ENCODE measurements at regions not wholly inside any gene's neighbourhood (a gene's known extent, or its start where the extent isn't known, plus 50 kb on each side); places are given as distances from the start of the nearest gene placed in this dataset.

DNA sequence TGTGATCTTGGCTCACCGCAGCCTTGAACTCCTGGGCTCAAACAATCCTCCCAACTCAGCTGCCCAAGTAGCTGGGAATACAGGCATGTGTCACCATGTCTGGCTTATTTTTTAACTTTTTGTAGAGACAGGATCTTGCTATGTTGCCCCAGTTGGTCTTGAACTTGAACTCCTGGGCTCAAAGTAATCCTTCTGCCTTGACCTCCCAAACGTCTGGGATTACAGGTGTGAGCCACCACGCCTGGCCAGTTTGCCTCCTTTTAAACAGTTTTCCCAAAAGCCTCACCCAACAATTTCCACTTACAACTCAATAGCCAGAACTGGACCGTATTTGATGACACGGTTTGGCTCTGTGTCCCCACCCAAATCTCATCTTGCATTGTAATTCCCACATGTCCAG lies 85.4 kb upstream of the FOXN2 start:
- Histone ChIP-seq H3K27ac (replicated peaks) (peak overlapping the region; percentile 77), H3K4me3 (replicated peaks; ENCODE audit: insufficient read depth, low read length) (no peak overlapping the region)
- no peak for DNase-seq (ENCODE audit: low read depth in 1 of 2, low spot score in 1 of 2)

GRCh38 chr2:48230834-48231233 lies 83.6 kb upstream of the FOXN2 start:
- Histone ChIP-seq H3K4me3 (replicated peaks; ENCODE audit: insufficient read depth, low read length) (no peak overlapping the region), H3K27ac (replicated peaks) (no peak overlapping the region), H3K27me3 (ENCODE audit: insufficient read depth, poor library complexity, severe bottlenecking) (no peaks in the 10 kb centered on the region)
- TF ChIP-seq POLR2AphosphoS5 (IDR thresholded peaks at IDR 0.05; ENCODE audit: low read depth), result no peak
- no peak for TF ChIP-seq GABPA (IDR thresholded peaks at IDR 0.05; ENCODE audit: low read depth)
- no peak for TF ChIP-seq SPI1 (IDR thresholded peaks at IDR 0.05; ENCODE audit: borderline replicate concordance, low read depth)
- TF ChIP-seq, protein P1, sequence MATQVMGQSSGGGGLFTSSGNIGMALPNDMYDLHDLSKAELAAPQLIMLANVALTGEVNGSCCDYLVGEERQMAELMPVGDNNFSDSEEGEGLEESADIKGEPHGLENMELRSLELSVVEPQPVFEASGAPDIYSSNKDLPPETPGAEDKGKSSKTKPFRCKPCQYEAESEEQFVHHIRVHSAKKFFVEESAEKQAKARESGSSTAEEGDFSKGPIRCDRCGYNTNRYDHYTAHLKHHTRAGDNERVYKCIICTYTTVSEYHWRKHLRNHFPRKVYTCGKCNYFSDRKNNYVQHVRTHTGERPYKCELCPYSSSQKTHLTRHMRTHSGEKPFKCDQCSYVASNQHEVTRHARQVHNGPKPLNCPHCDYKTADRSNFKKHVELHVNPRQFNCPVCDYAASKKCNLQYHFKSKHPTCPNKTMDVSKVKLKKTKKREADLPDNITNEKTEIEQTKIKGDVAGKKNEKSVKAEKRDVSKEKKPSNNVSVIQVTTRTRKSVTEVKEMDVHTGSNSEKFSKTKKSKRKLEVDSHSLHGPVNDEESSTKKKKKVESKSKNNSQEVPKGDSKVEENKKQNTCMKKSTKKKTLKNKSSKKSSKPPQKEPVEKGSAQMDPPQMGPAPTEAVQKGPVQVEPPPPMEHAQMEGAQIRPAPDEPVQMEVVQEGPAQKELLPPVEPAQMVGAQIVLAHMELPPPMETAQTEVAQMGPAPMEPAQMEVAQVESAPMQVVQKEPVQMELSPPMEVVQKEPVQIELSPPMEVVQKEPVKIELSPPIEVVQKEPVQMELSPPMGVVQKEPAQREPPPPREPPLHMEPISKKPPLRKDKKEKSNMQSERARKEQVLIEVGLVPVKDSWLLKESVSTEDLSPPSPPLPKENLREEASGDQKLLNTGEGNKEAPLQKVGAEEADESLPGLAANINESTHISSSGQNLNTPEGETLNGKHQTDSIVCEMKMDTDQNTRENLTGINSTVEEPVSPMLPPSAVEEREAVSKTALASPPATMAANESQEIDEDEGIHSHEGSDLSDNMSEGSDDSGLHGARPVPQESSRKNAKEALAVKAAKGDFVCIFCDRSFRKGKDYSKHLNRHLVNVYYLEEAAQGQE (IDR thresholded peaks at IDR 0.05; ENCODE audit: insufficient replicate concordance, low read depth), result no peak
- no peak for TF ChIP-seq CTCF (IDR thresholded peaks at IDR 0.05; ENCODE audit: insufficient read depth, low read length)
- DNase-seq (ENCODE audit: low read depth in 1 of 2, low spot score in 1 of 2), result no peak

More for the DNA sequence above, 85.4 kb upstream of the FOXN2 start:
- TF ChIP-seq POLR2AphosphoS5 (IDR thresholded peaks at IDR 0.05; ENCODE audit: low read depth) (no peak), GABPA (IDR thresholded peaks at IDR 0.05; ENCODE audit: low read depth) (no peak), CTCF (IDR thresholded peaks at IDR 0.05; ENCODE audit: insufficient read depth, low read length) (no peak), SPI1 (IDR thresholded peaks at IDR 0.05; ENCODE audit: borderline replicate concordance, low read depth) (no peak)
- TF ChIP-seq, protein P1 (IDR thresholded peaks at IDR 0.05; ENCODE audit: insufficient replicate concordance, low read depth), result no peak
- H3K27me3 ChIP-seq (ENCODE audit: insufficient read depth, poor library complexity, severe bottlenecking), result no peaks in the 10 kb centered on the region

- TF ChIP-seq CTCF (IDR thresholded peaks at IDR 0.05; ENCODE audit: insufficient read depth, low read length) (no peak), GABPA (IDR thresholded peaks at IDR 0.05; ENCODE audit: low read depth) (no peak), POLR2AphosphoS5 (IDR thresholded peaks at IDR 0.05; ENCODE audit: low read depth) (no peak), SPI1 (IDR thresholded peaks at IDR 0.05; ENCODE audit: borderline replicate concordance, low read depth) (no peak)
- TF ChIP-seq, protein P1 (IDR thresholded peaks at IDR 0.05; ENCODE audit: insufficient replicate concordance, low read depth), result no peak
- H3K4me3 ChIP-seq (replicated peaks; ENCODE audit: insufficient read depth, low read length), result no peak overlapping the region
- DNase-seq (ENCODE audit: low read depth in 1 of 2, low spot score in 1 of 2), result no peak
- no peak overlapping the region for H3K27ac ChIP-seq (replicated peaks)
- H3K27me3 ChIP-seq (ENCODE audit: insufficient read depth, poor library complexity, severe bottlenecking), result no peaks in the 10 kb centered on the region
Observed at GRCh38 chr2:48232351-48232750, 82.1 kb upstream of the FOXN2 start.
